Neural progenitor cell (in vitro differentiated cells): ENCODE measurements at regions not wholly inside any gene's neighbourhood (a gene's known extent, or its start where the extent isn't known, plus 50 kb on each side); places are given as distances from the start of the nearest gene placed in this dataset.

Source experiments
- EZH2phosphoT487 ChIP-seq: fragments of 200-600 bp; sonication (generic); IDR thresholded peaks from 2 replicates; pipeline ENCODE4 v1.6.1; 2017; ENCODE audit warnings: antibody characterized with exemption
- TF ChIP-seq, protein P1 (sequence below): fragments of 200-600 bp; sonication (generic); IDR thresholded peaks from 2 replicates; pipeline ENCODE4 v1.5.1; 2017; ENCODE audit warnings: antibody characterized with exemption, mild to moderate bottlenecking

DNA sequence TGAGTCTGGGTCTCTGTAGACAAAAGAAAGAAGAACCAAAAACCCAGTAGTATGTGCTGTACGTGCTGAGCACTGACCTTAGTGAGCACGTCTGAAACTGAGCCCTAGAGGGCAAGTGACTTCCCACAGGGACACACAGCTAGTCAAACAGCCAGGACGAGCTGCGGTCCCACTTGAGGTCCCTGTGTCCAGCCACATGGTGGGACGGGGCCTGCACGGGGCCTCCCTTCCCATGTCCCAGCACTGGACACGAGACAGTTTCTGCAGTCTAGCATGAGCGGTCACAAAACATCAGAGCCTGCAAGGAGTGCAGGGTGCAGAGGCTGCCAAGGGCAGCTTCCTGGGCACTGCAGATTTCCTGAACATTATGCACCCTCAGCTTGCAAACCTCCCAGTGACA, 121.6 kb downstream of the NCOR2 start:
- TF ChIP-seq EZH2phosphoT487: no peak
- TF ChIP-seq, protein P1, sequence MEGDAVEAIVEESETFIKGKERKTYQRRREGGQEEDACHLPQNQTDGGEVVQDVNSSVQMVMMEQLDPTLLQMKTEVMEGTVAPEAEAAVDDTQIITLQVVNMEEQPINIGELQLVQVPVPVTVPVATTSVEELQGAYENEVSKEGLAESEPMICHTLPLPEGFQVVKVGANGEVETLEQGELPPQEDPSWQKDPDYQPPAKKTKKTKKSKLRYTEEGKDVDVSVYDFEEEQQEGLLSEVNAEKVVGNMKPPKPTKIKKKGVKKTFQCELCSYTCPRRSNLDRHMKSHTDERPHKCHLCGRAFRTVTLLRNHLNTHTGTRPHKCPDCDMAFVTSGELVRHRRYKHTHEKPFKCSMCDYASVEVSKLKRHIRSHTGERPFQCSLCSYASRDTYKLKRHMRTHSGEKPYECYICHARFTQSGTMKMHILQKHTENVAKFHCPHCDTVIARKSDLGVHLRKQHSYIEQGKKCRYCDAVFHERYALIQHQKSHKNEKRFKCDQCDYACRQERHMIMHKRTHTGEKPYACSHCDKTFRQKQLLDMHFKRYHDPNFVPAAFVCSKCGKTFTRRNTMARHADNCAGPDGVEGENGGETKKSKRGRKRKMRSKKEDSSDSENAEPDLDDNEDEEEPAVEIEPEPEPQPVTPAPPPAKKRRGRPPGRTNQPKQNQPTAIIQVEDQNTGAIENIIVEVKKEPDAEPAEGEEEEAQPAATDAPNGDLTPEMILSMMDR: no peak
